Osteocyte (in vitro differentiated cells): ENCODE measurements at regions not wholly inside any gene's neighbourhood (a gene's known extent, or its start where the extent isn't known, plus 50 kb on each side); places are given as distances from the start of the nearest gene placed in this dataset.
A peak's percentile ranks its signal among the peaks of the same experiment; 100 is the strongest.

ENCODE experiments used
- DNase-seq: peaks from one replicate; pipeline ENCODE4 v3.0.0; 2021; ENCODE audit warnings: mixed read lengths; ENCODE audit not compliant: unreplicated experiment; ENCODE audit errors: extremely low spot score
- H3K27ac Mint-ChIP-seq: one replicate; pipeline ENCODE4 v1.8.0; 2021; ENCODE audit warnings: mild to moderate bottlenecking, mixed read lengths; ENCODE audit not compliant: unreplicated experiment
- H3K27me3 Mint-ChIP-seq: one replicate; pipeline ENCODE4 v1.8.0; 2021; ENCODE audit warnings: mixed read lengths; ENCODE audit not compliant: unreplicated experiment
- H3K36me3 Mint-ChIP-seq: one replicate; pipeline ENCODE4 v1.8.0; 2021; ENCODE audit warnings: mixed read lengths; ENCODE audit not compliant: unreplicated experiment
- H3K4me1 Mint-ChIP-seq: one replicate; pipeline ENCODE4 v1.8.0; 2021; ENCODE audit warnings: mixed read lengths; ENCODE audit not compliant: unreplicated experiment
- H3K4me3 Mint-ChIP-seq: one replicate; pipeline ENCODE4 v1.8.0; 2021; ENCODE audit warnings: mild to moderate bottlenecking, moderate library complexity, mixed read lengths; ENCODE audit not compliant: unreplicated experiment
- H3K9me3 Mint-ChIP-seq: one replicate; pipeline ENCODE4 v1.8.0; 2021; ENCODE audit warnings: mixed read lengths; ENCODE audit not compliant: unreplicated experiment
- CTCF ChIP-seq: fragments of 200-600 bp; sonication (generic); IDR thresholded peaks from 2 replicates; pipeline ENCODE4 v1.5.0; 2021; ENCODE audit warnings: antibody characterized with exemption, mild to moderate bottlenecking, moderate library complexity

GRCh38 chr9:95729669-95730368 is 145.7 kb upstream of the ERCC6L2 start:
- H3K36me3 Mint-ChIP-seq: peaks cover 2% of the 10 kb centered on the region
- H3K4me3 Mint-ChIP-seq: no peak overlapping the region
- H3K27me3 Mint-ChIP-seq: peaks cover 26% of the 10 kb centered on the region
- peaks cover 2% of the 10 kb centered on the region for H3K4me1 Mint-ChIP-seq
- H3K9me3 Mint-ChIP-seq: peaks cover 3% of the 10 kb centered on the region
- TF ChIP-seq CTCF: no peak
- DNase-seq: no peak
- no peak overlapping the region for H3K27ac Mint-ChIP-seq

- peaks cover 3% of the 10 kb centered on the region for H3K9me3 Mint-ChIP-seq
- no peak overlapping the region for H3K4me3 Mint-ChIP-seq
- H3K36me3 Mint-ChIP-seq: peaks cover 2% of the 10 kb centered on the region
- H3K4me1 Mint-ChIP-seq: peaks cover 2% of the 10 kb centered on the region
- H3K27ac Mint-ChIP-seq: no peak overlapping the region
- TF ChIP-seq CTCF: no peak
- peaks cover 27% of the 10 kb centered on the region for H3K27me3 Mint-ChIP-seq
- DNase-seq: no peak
Measured at GRCh38 chr9:95729046-95729445, 146.4 kb upstream of the ERCC6L2 start.

GRCh38 chr9:95727947-95728520 is 147.5 kb upstream of the ERCC6L2 start:
- Mint-ChIP-seq H3K27me3 (peaks cover 26% of the 10 kb centered on the region), H3K27ac (no peak overlapping the region), H3K36me3 (peaks cover 2% of the 10 kb centered on the region), H3K9me3 (peaks cover 3% of the 10 kb centered on the region), H3K4me3 (no peak overlapping the region), H3K4me1 (peaks cover 1% of the 10 kb centered on the region)
- DNase-seq: no peak
- TF ChIP-seq CTCF: no peak

GRCh38 chr9:95726756-95727155 is 148.7 kb upstream of the ERCC6L2 start:
- H3K27ac Mint-ChIP-seq: no peak overlapping the region
- peak; percentile 69 for TF ChIP-seq CTCF
- H3K4me1 Mint-ChIP-seq: no peaks in the 10 kb centered on the region
- DNase-seq: no peak
- H3K9me3 Mint-ChIP-seq: peaks cover 3% of the 10 kb centered on the region
- peaks cover 2% of the 10 kb centered on the region for H3K36me3 Mint-ChIP-seq
- peaks cover 30% of the 10 kb centered on the region for H3K27me3 Mint-ChIP-seq
- H3K4me3 Mint-ChIP-seq: no peak overlapping the region

GRCh38 chr9:95725045-95725444 is 150.4 kb upstream of the ERCC6L2 start:
- Mint-ChIP-seq H3K4me3 (no peak overlapping the region), H3K36me3 (no peaks in the 10 kb centered on the region), H3K27me3 (peaks cover 27% of the 10 kb centered on the region), H3K27ac (no peak overlapping the region), H3K4me1 (peaks cover 2% of the 10 kb centered on the region), H3K9me3 (peaks cover 3% of the 10 kb centered on the region)
- TF ChIP-seq CTCF: no peak
- DNase-seq: no peak
